ENCODE measurements at regions not wholly inside any gene's neighbourhood (a gene's known extent, or its start where the extent isn't known, plus 50 kb on each side); places are given as distances from the start of the nearest gene placed in this dataset.

GRCh38 chr4:96742332-96743014 lies 902.6 kb downstream of the PDHA2 start:
- no peaks in the 10 kb centered on the region for H3K4me1 Mint-ChIP-seq
- H3K27ac Mint-ChIP-seq = no peak overlapping the region
- no peaks in the 10 kb centered on the region for H3K27me3 Mint-ChIP-seq (ENCODE audit: low read depth)
- DNase-seq (ENCODE audit: low spot score in 2 of 2, unreplicated experiment in 2 of 2) = no peak
- H3K9me3 Mint-ChIP-seq = peaks cover 26% of the 10 kb centered on the region
- TF ChIP-seq CTCF (IDR thresholded peaks at IDR 0.05; ENCODE audit: unreplicated experiment) = no peak
- H3K36me3 Mint-ChIP-seq = peaks cover 9% of the 10 kb centered on the region
- H3K4me3 Mint-ChIP-seq = no peak overlapping the region

GRCh38 chr4:96744676-96745075 lies 904.8 kb downstream of the PDHA2 start:
- no peak overlapping the region for H3K4me3 Mint-ChIP-seq
- no peaks in the 10 kb centered on the region for H3K4me1 Mint-ChIP-seq
- peaks cover 41% of the 10 kb centered on the region for H3K9me3 Mint-ChIP-seq
- peaks cover 19% of the 10 kb centered on the region for H3K36me3 Mint-ChIP-seq
- DNase-seq (ENCODE audit: low spot score in 2 of 2, unreplicated experiment in 2 of 2) = no peak
- H3K27me3 Mint-ChIP-seq (ENCODE audit: low read depth) = no peaks in the 10 kb centered on the region
- no peak overlapping the region for H3K27ac Mint-ChIP-seq
- no peak for TF ChIP-seq CTCF (IDR thresholded peaks at IDR 0.05; ENCODE audit: unreplicated experiment)

GRCh38 chr4:96753216-96753615 lies 913.3 kb downstream of the PDHA2 start:
- no peak for TF ChIP-seq CTCF (IDR thresholded peaks at IDR 0.05; ENCODE audit: unreplicated experiment)
- Mint-ChIP-seq H3K27me3 (ENCODE audit: low read depth) (no peaks in the 10 kb centered on the region), H3K9me3 (peaks cover 20% of the 10 kb centered on the region), H3K4me1 (peaks cover 39% of the 10 kb centered on the region), H3K27ac (peak overlapping the region; percentile 86), H3K36me3 (peaks cover 10% of the 10 kb centered on the region), H3K4me3 (no peak overlapping the region)
- no peak for DNase-seq (ENCODE audit: low spot score in 2 of 2, unreplicated experiment in 2 of 2)

GRCh38 chr4:96755569-96756484 lies 915.9 kb downstream of the PDHA2 start:
- DNase-seq (ENCODE audit: low spot score in 2 of 2, unreplicated experiment in 2 of 2) = no peak
- peaks cover 41% of the 10 kb centered on the region for H3K4me1 Mint-ChIP-seq
- H3K27me3 Mint-ChIP-seq (ENCODE audit: low read depth) = no peaks in the 10 kb centered on the region
- H3K27ac Mint-ChIP-seq = peak overlapping the region; percentile 87
- H3K4me3 Mint-ChIP-seq = no peak overlapping the region
- no peak for TF ChIP-seq CTCF (IDR thresholded peaks at IDR 0.05; ENCODE audit: unreplicated experiment)
- H3K36me3 Mint-ChIP-seq = no peaks in the 10 kb centered on the region
- peaks cover 5% of the 10 kb centered on the region for H3K9me3 Mint-ChIP-seq

GRCh38 chr4:96756584-96756983 lies 916.7 kb downstream of the PDHA2 start:
- Mint-ChIP-seq H3K27me3 (ENCODE audit: low read depth) (no peaks in the 10 kb centered on the region), H3K36me3 (no peaks in the 10 kb centered on the region), H3K9me3 (peaks cover 13% of the 10 kb centered on the region), H3K27ac (peak overlapping the region; percentile 87), H3K4me3 (no peak overlapping the region), H3K4me1 (peaks cover 41% of the 10 kb centered on the region)
- TF ChIP-seq CTCF (IDR thresholded peaks at IDR 0.05; ENCODE audit: unreplicated experiment) = no peak
- DNase-seq (ENCODE audit: low spot score in 2 of 2, unreplicated experiment in 2 of 2) = no peak

All from mesothelial cell of epicardium (in vitro differentiated cells).